NOMO-1 (cell line): ENCODE measurements at regions not wholly inside any gene's neighbourhood (a gene's known extent, or its start where the extent isn't known, plus 50 kb on each side); places are given as distances from the start of the nearest gene placed in this dataset.
"Not testable (repeated sequence)": the region's sequence is repeated elsewhere in the genome, so short reads cannot be mapped to it uniquely, and the experiment has no call there.

Source experiments
- DNase-seq, 2 experiments: peaks; one replicate each; lab custom pipeline; 2025; ENCODE audit not compliant: unreplicated experiment in 2 of 2; lab: John Stamatoyannopoulos, UW

- no peak for DNase-seq
Observed at GRCh38 chr18:67145586-67146292, 370.8 kb downstream of the DSEL start.

- DNase-seq = no peak
Observed at GRCh38 chr18:67144329-67144728, 372.2 kb downstream of the DSEL start.

GRCh38 chr18:67143028-67143427, 373.5 kb downstream of the DSEL start:
- DNase-seq = no peak

DNA sequence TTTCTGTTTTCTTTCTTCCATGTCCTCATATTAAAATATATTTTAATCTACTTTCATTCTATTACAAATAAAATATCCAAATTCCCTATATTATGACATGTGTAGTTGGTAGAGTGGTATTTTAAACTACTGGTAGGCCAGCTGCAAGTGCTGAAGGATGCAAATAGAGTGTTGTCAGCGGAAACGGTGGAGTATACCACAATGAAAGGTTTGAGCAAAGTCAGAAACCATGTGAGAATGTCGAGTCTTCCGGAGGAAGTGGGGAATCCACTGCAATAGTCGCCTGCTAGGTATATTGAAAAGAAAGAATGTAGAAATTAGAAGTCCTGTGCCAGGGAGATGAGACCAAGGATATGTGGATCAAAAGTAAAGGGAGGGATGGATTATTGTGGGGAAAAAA, 373.9 kb downstream of the DSEL start:
- DNase-seq = no peak

DNA sequence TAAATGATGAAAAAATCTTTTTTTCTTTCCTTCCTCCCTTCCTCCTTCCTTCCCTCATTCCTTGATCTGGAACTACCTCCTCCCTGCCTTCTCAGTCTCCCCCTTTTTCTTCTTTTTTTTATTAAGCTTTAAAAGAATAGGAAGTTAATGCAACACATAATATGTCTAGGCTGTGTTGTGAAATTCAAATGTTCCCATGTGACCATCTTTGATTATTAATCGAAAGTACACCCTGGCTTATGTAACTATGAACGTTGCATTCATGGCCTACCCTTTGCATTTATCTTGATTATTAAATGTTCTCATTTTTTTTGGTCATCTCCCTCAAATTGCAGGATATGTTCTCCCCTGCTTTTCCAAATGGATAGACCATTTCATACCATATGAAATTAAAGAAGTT, 376.0 kb downstream of the DSEL start:
- no peak for DNase-seq

DNA sequence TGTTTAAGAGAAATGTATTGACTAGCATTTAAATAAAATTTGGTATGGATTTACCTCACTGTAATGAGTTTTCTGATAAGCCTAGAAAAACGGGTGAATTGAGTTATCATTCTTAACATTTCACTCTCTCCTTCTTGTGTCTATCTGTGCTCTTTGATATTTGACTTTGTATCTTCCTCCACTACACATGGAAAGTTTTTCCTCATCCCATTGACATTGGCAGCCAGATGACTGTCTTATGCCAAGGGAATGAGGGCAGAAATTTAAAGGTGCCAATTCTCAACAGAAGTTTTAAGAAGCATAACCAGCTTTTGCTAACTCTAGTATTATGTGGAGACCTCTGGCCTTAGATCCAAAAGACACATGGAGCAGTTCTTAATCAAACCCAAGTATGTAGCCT, 376.6 kb downstream of the DSEL start:
- no peak for DNase-seq

DNA sequence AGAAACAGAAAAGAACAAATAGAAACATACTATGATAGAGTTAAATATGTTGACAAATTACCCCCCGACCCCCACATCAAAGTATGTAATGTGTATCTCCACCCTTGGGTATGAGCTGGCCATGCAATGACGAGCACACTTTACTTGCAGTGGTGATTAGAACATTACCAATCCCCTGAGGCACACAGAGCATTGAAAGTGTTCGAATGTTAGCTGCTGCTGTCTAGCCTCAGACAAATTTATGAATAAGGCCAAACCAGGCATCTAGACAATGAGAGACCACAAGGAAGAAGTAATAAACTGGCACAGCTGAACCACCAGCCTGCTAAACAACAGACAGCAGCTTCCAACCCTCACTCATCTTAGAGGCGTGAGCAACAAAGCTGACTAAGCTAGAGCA, 380.5 kb downstream of the DSEL start:
- no peak for DNase-seq

- DNase-seq = no peak
Observed at GRCh38 chr18:67134911-67135310, 381.6 kb downstream of the DSEL start.

DNA sequence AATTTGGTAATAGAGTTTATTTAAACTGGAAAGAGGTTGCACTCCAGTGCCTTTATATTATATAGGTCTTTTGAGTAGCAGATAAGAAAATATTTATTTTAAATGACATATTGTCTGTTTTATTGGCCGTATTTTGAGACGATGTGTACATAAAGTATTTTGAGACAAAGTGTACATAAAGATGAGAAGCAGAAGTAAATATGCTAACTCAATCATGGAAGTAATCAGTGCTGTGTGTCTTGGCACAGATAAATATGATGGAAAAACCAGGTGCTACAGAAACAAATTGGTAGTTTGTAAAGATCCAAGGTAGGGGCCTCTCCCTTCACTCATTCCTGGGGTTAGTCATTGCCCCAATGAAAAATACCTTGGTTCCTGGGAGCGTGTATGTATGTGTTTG, 382.9 kb downstream of the DSEL start:
- DNase-seq = no peak

GRCh38 chr18:67132919-67133318, 383.6 kb downstream of the DSEL start:
- DNase-seq = no peak

DNA sequence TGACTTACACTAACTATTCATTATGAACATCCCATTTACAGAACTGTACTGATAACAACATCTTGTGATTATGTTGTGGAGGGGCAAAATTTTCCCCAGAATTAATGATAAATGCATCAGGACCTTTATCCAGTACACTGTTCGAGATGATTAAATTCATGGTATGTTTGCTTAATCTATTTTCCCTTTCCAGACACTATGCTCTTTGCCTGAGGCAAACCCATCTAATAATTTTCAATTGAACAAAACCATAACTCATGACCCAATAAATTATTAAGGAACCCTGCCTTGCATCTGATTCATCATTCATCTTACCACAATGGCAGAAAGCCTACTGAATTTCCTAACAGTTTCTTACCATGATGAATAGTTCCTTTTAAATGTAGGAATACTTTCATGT, 385.0 kb downstream of the DSEL start:
- no peak for DNase-seq

DNA sequence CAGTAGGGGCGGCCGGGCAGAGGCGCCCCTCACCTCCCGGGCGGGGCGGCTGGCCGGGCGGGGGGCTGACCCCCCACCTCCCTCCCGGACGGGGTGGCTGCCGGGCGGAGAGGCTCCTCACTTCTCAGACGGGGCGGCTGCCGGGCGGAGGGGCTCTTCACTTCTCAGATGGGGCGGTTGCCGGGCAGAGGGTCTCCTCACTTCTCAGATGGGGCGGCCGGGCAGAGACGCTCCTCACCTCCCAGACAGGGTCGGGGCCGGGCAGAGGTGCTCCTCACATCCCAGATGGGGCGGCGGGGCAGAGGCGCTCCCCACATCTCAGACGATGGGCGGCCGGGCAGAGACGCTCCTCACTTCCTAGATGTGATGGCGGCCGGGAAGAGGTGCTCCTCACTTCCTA, 389.8 kb downstream of the DSEL start:
- not testable (repeated sequence) for DNase-seq

GRCh38 chr18:67123901-67124300, 392.6 kb downstream of the DSEL start:
- no peak for DNase-seq

DNA sequence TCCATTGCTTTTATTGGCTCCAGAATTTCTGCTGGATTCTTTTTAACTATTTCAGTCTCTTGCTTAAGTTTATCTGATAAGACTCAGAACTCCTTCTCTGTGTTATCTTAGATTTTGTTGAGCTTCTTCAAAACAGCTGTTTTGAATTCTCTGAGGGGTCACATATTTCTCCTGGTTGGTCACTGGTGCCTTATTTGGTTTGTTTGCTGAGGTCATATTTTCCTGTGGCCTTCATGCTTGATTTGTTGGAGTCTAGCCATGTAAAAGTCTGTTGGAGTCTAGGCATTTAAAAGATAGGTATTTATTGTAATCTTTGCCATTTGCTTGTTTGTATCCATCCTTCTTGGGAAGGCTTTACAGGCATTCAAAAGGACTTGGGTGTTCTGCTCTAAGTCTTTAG, 398.7 kb downstream of the DSEL start:
- no peak for DNase-seq

- no peak for DNase-seq
Observed at GRCh38 chr18:67109535-67109934, 407.0 kb downstream of the DSEL start.

- no peak for DNase-seq
Observed at GRCh38 chr18:67108894-67109293, 407.6 kb downstream of the DSEL start.

DNA sequence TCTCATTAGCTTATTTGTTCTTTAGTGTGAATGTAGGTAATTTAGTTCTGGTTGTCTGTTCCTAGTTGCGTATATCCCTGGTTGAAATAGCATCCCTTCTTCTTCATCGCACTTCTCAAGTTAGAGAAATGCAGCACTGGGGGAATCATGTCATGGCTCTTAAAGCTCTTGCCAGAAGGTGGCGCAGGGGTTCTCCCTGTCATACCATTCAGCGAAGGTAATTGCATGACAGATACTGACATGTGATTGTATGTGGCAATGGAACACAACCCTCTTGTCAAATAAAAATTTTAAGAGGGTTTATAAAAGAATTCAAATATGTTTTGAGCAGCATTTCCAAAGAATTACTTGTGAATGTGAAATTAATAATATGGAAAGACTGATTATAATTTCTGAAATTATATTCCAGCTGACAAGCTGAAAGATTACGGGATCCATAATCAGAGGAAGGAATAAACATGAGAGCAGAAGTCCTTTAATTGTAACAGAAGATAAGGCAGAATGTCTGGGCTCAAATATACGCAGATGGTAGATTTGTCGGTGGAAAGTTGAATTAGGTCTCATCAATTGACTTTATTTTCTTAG, 411.7 kb downstream of the DSEL start:
- DNase-seq = peak in 1 of 2 experiments; percentile 31

DNA sequence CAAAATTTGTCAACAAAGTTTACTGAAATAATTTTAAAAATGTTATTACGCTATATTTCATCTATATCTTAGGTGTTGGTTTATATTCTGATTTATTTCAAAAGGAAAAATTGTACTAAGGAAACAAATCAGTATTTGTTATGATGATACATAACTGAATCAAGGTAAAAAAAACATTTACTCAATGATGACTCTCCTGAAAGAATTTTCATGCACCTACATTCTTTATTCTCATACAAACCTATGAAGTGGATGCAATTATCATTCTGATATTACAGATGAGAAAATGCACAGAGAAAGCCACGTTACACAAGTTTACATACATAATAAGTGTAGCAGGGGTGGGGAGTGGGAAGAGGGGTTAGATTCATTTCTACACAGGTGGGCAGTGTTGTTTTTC, 422.4 kb downstream of the DSEL start:
- no peak for DNase-seq

DNA sequence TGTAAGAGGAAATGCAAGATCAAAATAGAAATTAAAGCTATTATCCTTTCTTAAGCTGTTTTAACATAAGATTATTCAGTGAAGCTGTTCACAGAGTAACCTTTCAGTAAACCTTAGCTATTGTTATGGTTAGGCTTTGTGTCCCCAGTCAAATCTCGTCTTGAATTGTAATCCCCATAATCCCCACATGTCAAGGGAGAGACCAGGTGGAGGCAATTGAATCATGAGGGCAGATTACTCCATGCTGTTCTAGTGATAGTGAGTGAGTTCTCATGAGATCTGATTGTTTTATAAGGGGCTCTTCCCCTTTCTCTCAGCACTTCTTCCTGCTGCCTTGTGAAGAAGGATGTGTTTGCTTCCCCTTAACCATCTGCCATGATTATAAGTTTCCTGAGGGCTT, 424.4 kb downstream of the DSEL start:
- no peak for DNase-seq

DNA sequence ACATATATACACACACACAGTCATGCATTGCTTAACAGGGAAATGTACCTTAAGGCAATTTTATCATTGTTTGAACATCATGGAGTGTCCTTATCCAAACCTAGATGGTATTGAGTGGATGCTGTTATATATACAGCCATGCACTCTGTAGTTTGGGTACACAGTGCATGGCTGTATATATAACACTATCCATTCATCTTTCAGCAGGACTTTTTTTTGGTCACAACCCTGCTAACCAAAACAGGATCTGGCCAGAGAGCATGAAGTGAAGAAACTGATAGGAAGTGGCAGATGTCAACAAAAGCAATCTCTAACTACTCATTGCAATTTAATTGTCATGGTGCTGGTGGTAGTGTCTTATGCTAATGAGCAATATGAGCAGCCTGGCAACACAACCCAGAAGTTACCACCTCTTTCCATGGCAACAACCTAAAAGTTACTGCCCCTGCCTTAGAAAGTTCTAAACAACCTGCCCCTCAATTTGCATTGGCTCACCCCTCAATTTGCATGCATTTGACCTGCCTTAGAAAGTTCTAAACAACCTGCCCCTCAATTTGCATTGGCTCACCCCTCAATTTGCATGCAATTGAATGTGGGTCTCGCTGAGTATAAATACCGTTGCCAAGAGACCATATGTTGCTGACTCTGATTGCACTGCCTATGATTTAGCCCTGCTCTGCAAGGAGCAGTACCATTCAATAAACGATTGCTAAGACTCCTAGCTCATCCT, 434.9 kb downstream of the DSEL start:
- DNase-seq = no peak

GRCh38 chr18:67080601-67081000, 435.9 kb downstream of the DSEL start:
- DNase-seq = no peak

- DNase-seq = no peak
Observed at GRCh38 chr18:67074309-67074708, 442.2 kb downstream of the DSEL start.
